Activated T-cell treated with anti-CD3 and anti-CD28 coated beads, Interleukin-2, amount 50 U/mL, for 72 hours (primary cell): ENCODE measurements at regions not wholly inside any gene's neighbourhood (a gene's known extent, or its start where the extent isn't known, plus 50 kb on each side); places are given as distances from the start of the nearest gene placed in this dataset.

Experiments
- ATAC-seq, 2 donors: fragments of 150-1000 bp; cut with Tn5 transposase; replicated peaks in 1 of 2; 2 replicates each; pipeline ENCODE4 v1.10.0; 2021; ENCODE audit warnings: moderate library complexity in 2 of 2, mild to moderate bottlenecking in 1 of 2
- DNase-seq, 2 donors: peaks; one replicate each; pipeline ENCODE4 v3.0.0; 2021 to 2022; ENCODE audit warnings: mixed read lengths in 1 of 2
- H3K27ac Mint-ChIP-seq: one replicate; pipeline ENCODE4 v1.8.0; 2022; ENCODE audit warnings: mild to moderate bottlenecking, moderate library complexity, mixed read lengths
- H3K27me3 Mint-ChIP-seq: one replicate; pipeline ENCODE4 v1.8.0; 2022; ENCODE audit warnings: low read depth, mixed read lengths
- H3K36me3 Mint-ChIP-seq, 2 donors: one replicate each; pipeline ENCODE4 v1.8.0; 2022; ENCODE audit warnings: mixed read lengths in 2 of 2, mild to moderate bottlenecking in 1 of 2; ENCODE audit not compliant: insufficient read depth in 2 of 2
- H3K4me1 Mint-ChIP-seq: one replicate; pipeline ENCODE4 v1.8.0; 2022; ENCODE audit warnings: low read depth, mixed read lengths
- H3K4me3 Mint-ChIP-seq, 2 donors: one replicate each; pipeline ENCODE4 v1.8.0; 2022; ENCODE audit warnings: mild to moderate bottlenecking in 2 of 2, mixed read lengths in 2 of 2, moderate library complexity in 2 of 2
- H3K9me3 Mint-ChIP-seq, 2 donors: one replicate each; pipeline ENCODE4 v1.8.0; 2022; ENCODE audit warnings: mixed read lengths in 2 of 2

- Mint-ChIP-seq H3K27me3 (peaks cover 62% of the 10 kb centered on the region), H3K4me3 (no peak overlapping the region), H3K9me3 (peaks cover 0 to 1% of the 10 kb centered on the region in 2 donors), H3K4me1 (no peaks in the 10 kb centered on the region), H3K36me3 (peaks cover 2 to 3% of the 10 kb centered on the region in 2 donors), H3K27ac (no peak overlapping the region)
- no peak for DNase-seq
- no peak for ATAC-seq
Observed at GRCh38 chr10:120977897-120978296, 126.7 kb downstream of the WDR11 start.

- Mint-ChIP-seq H3K4me3 (no peak overlapping the region), H3K9me3 (peaks cover 0 to 1% of the 10 kb centered on the region in 2 donors), H3K27me3 (peaks cover 61% of the 10 kb centered on the region), H3K36me3 (peaks cover 2 to 3% of the 10 kb centered on the region in 2 donors), H3K27ac (no peak overlapping the region), H3K4me1 (no peaks in the 10 kb centered on the region)
- no peak for ATAC-seq
- no peak for DNase-seq
Observed at GRCh38 chr10:120978589-120979252, 127.6 kb downstream of the WDR11 start.

GRCh38 chr10:120979435-120980278, 128.5 kb downstream of the WDR11 start:
- peak; percentile 47 to 58 for ATAC-seq
- peak overlapping the region; percentile 60 to 63 for H3K4me3 Mint-ChIP-seq
- H3K27ac Mint-ChIP-seq: no peak overlapping the region
- peaks cover 51% of the 10 kb centered on the region for H3K27me3 Mint-ChIP-seq
- H3K4me1 Mint-ChIP-seq: no peaks in the 10 kb centered on the region
- DNase-seq: peak; percentile 19 to 25
- peaks cover 2% of the 10 kb centered on the region in 2 donors for H3K36me3 Mint-ChIP-seq
- H3K9me3 Mint-ChIP-seq: peaks cover 0 to 1% of the 10 kb centered on the region in 2 donors

- ATAC-seq (no peak), DNase-seq (no peak)
- H3K9me3 Mint-ChIP-seq: no peaks in the 10 kb centered on the region
- H3K27ac Mint-ChIP-seq: no peak overlapping the region
- H3K4me1 Mint-ChIP-seq: no peaks in the 10 kb centered on the region
- H3K27me3 Mint-ChIP-seq: peaks cover 50% of the 10 kb centered on the region
- peak overlapping the region in 1 of 2 donors; percentile 32 for H3K4me3 Mint-ChIP-seq
- peaks cover 0 to 2% of the 10 kb centered on the region in 2 donors for H3K36me3 Mint-ChIP-seq
Observed at GRCh38 chr10:120980279-120981255, 129.4 kb downstream of the WDR11 start.

- DNase-seq (no peak), ATAC-seq (no peak)
- peaks cover 0 to 2% of the 10 kb centered on the region in 2 donors for H3K36me3 Mint-ChIP-seq
- no peak overlapping the region for H3K27ac Mint-ChIP-seq
- H3K4me1 Mint-ChIP-seq: no peaks in the 10 kb centered on the region
- no peaks in the 10 kb centered on the region for H3K9me3 Mint-ChIP-seq
- H3K4me3 Mint-ChIP-seq: no peak overlapping the region
- peaks cover 43% of the 10 kb centered on the region for H3K27me3 Mint-ChIP-seq
Observed at GRCh38 chr10:120981601-120982391, 130.6 kb downstream of the WDR11 start.

- Mint-ChIP-seq H3K27me3 (peaks cover 43% of the 10 kb centered on the region), H3K27ac (no peak overlapping the region), H3K4me1 (peaks cover 5% of the 10 kb centered on the region), H3K4me3 (no peak overlapping the region), H3K9me3 (peaks cover 0 to 5% of the 10 kb centered on the region in 2 donors), H3K36me3 (peaks cover 2 to 4% of the 10 kb centered on the region in 2 donors)
- DNase-seq (no peak), ATAC-seq (no peak)
Observed at GRCh38 chr10:120982507-120982906, 131.3 kb downstream of the WDR11 start.

- H3K9me3 Mint-ChIP-seq: peaks cover 2 to 5% of the 10 kb centered on the region in 2 donors
- DNase-seq (no peak), ATAC-seq (no peak)
- no peak overlapping the region for H3K4me3 Mint-ChIP-seq
- peaks cover 31% of the 10 kb centered on the region for H3K27me3 Mint-ChIP-seq
- H3K27ac Mint-ChIP-seq: no peak overlapping the region
- H3K36me3 Mint-ChIP-seq: peaks cover 4% of the 10 kb centered on the region in 2 donors
- peaks cover 5% of the 10 kb centered on the region for H3K4me1 Mint-ChIP-seq
Observed at GRCh38 chr10:120983721-120984120, 132.6 kb downstream of the WDR11 start.

GRCh38 chr10:120984221-120984620, 133.1 kb downstream of the WDR11 start:
- H3K4me1 Mint-ChIP-seq: peaks cover 5% of the 10 kb centered on the region
- DNase-seq (no peak), ATAC-seq (no peak)
- no peak overlapping the region for H3K27ac Mint-ChIP-seq
- peaks cover 2 to 6% of the 10 kb centered on the region in 2 donors for H3K9me3 Mint-ChIP-seq
- H3K36me3 Mint-ChIP-seq: peaks cover 4% of the 10 kb centered on the region in 2 donors
- H3K27me3 Mint-ChIP-seq: peaks cover 28% of the 10 kb centered on the region
- H3K4me3 Mint-ChIP-seq: no peak overlapping the region

GRCh38 chr10:120987359-120987758, 136.2 kb downstream of the WDR11 start:
- ATAC-seq (peak in 1 of 2 donors; percentile 33), DNase-seq (no peak)
- H3K4me1 Mint-ChIP-seq: peaks cover 5% of the 10 kb centered on the region
- peaks cover 12% of the 10 kb centered on the region for H3K27me3 Mint-ChIP-seq
- peak overlapping the region; percentile 3 for H3K27ac Mint-ChIP-seq
- H3K36me3 Mint-ChIP-seq: peaks cover 4% of the 10 kb centered on the region in 2 donors
- H3K9me3 Mint-ChIP-seq: peaks cover 2 to 9% of the 10 kb centered on the region in 2 donors
- no peak overlapping the region for H3K4me3 Mint-ChIP-seq

GRCh38 chr10:120988751-120989150, 137.6 kb downstream of the WDR11 start:
- ATAC-seq (no peak), DNase-seq (no peak)
- no peak overlapping the region for H3K4me3 Mint-ChIP-seq
- H3K36me3 Mint-ChIP-seq: peaks cover 4% of the 10 kb centered on the region in 2 donors
- H3K27me3 Mint-ChIP-seq: peaks cover 12% of the 10 kb centered on the region
- peaks cover 5% of the 10 kb centered on the region for H3K4me1 Mint-ChIP-seq
- H3K27ac Mint-ChIP-seq: no peak overlapping the region
- peaks cover 2 to 9% of the 10 kb centered on the region in 2 donors for H3K9me3 Mint-ChIP-seq

- Mint-ChIP-seq H3K4me3 (no peak overlapping the region), H3K9me3 (peaks cover 2 to 9% of the 10 kb centered on the region in 2 donors), H3K4me1 (peaks cover 5% of the 10 kb centered on the region), H3K36me3 (peaks cover 4% of the 10 kb centered on the region in 2 donors), H3K27me3 (peaks cover 12% of the 10 kb centered on the region), H3K27ac (no peak overlapping the region)
- ATAC-seq (no peak), DNase-seq (no peak)
Observed at GRCh38 chr10:120989279-120989678, 138.1 kb downstream of the WDR11 start.
